Astrocyte of the spinal cord (primary cell): ENCODE measurements at regions not wholly inside any gene's neighbourhood (a gene's known extent, or its start where the extent isn't known, plus 50 kb on each side); places are given as distances from the start of the nearest gene placed in this dataset.
"Not testable (repeated sequence)": the region's sequence is repeated elsewhere in the genome, so short reads cannot be mapped to it uniquely, and the experiment has no call there.

Experiments
- DNase-seq: peaks from one replicate; pipeline ENCODE4 v3.0.0; 2011; ENCODE audit warnings: low read depth, low spot score
- H3K4me3 ChIP-seq: 2 replicates; pipeline ENCODE4 v1.5.1; 2011; ENCODE audit warnings: low read depth, mild to moderate bottlenecking, low read length, moderate library complexity
- in situ Hi-C: cut with HindIII; loops from 2 replicates; pipeline ENCODE4 v1.10.0; 2017; ENCODE audit warnings: low sequenced_read_pairs
- TF ChIP-seq, protein P1 (sequence below): IDR thresholded peaks from 2 replicates; pipeline ENCODE4 v1.5.1; 2012; ENCODE audit warnings: low read depth, mild to moderate bottlenecking, low read length, inconsistent platforms

DNA sequence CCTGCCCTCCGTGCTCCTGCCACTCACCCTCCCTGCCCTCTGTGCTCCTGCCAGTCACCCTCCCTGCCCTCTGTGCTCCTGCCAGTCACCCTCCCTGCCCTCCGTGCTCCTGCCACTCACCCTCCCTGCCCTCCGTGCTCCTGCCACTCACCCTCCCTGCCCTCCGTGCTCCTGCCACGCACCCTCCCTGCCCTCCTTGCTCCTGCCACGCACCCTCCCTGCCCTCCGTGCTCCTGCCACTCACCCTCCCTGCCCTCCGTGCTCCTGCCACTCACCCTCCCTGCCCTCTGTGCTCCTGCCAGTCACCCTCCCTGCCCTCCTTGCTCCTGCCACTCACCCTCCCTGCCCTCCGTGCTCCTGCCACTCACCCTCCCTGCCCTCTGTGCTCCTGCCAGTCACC is 145.4 kb upstream of the ZNF469 start:
- in situ Hi-C loops, H3K4me3 ChIP-seq: not testable (repeated sequence)

DNA sequence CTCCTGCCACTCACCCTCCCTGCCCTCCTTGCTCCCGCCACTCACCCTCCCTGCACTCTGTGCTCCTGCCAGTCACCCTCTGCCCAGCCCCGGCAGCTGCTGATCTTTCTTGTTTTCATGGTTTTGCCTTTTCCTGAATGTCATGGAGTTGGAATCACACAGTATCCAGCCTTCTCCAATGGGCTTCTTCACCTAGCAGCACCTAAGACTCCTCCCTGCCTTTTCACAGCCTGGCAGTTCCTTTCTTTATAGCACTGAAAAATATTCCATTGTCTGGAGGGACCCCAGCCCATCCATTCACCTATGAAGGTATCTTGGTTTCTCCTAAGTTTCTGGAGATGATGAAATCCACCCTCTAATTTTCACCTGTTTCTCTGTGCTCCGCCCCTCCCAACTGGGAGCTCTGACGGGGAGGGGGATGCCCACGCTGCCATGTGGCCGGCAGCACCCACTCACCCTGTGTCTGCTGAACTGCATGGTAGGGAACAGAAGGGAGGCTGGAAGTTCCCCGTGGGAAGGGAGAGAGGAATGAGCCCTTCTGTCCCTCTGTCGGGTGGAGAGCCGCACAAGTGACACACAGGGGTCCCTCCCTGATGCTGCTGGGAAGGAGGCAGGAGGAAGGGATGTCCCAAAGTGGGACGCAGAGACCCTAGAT is 144.9 kb upstream of the ZNF469 start:
- in situ Hi-C loops, DNase-seq, H3K4me3 ChIP-seq: not testable (repeated sequence)

More for the DNA sequence above, 145.4 kb upstream of the ZNF469 start:
- DNase-seq, result not testable (repeated sequence)

DNA sequence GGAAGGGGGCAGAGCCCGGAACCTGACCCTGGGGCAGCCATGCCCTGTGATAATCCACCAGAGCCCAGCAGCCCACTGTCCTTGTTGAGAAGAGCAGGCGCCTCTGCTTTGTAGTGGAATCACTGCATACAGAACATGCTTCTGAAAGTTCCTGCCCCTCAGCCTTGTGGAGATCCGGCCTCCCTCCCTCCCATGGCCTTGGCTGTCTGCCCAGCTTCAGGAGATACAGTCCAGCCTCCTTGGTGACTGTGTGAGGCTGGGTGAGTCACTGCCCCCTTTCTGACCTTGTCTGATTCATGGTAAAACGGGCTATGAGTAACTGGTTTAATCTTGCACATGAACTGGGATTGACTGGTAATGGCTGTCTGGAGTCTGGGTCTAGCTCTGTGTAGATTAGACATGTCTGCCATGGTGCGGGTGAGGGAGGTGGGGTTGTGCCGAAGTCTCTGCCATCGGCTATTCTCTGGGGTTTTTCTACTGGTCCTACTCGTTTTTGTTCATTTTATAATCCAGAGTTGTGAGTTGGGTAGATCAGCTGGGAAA is 144.0 kb upstream of the ZNF469 start:
- in situ Hi-C loops, result not testable (repeated sequence)

DNA sequence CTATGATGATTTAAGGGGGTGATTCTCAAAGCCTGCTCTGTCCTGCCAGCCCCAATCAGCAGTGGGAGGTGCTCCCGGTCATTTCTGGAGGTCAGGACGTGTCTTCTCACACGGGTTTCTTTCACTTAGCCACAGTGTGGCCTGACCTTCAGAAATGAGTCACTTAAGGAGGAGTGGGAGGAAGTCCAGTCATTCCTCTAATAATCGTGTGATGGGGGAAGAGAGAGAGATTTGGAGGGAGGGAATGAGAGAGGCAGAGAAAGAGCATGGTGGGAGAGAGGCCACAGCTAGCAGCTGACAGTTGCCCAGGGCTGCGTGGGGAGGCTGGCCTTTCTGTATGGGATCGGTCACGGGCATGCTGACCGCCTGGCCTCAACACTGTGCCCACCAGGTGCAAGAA is 142.6 kb upstream of the ZNF469 start:
- H3K4me3 ChIP-seq, in situ Hi-C loops: not testable (repeated sequence)
- DNase-seq, result peak; percentile 88

More for the DNA sequence above, 144.0 kb upstream of the ZNF469 start:
- not testable (repeated sequence) for H3K4me3 ChIP-seq
- peak; percentile 99 for DNase-seq

DNA sequence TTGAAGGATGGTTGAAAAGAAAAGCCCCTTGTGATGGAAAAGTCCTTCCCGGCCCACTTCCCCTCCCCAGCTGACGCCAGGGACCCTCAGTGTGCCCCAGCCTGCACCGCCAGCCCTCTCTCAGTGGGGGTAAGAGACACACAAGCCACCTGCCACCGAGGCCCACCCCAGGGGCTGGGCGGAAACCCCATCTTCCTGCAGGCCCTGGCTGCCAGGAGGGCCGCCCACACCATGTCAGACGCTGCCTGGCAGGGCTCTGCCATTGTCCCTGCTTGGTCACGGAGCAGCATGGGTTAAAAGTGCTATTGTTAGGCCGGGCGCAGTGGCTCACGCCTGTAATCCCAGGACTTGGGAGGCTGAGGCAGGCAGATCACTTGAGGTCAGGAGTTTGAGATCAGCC is 142.0 kb upstream of the ZNF469 start:
- DNase-seq, in situ Hi-C loops, H3K4me3 ChIP-seq: not testable (repeated sequence)

DNA sequence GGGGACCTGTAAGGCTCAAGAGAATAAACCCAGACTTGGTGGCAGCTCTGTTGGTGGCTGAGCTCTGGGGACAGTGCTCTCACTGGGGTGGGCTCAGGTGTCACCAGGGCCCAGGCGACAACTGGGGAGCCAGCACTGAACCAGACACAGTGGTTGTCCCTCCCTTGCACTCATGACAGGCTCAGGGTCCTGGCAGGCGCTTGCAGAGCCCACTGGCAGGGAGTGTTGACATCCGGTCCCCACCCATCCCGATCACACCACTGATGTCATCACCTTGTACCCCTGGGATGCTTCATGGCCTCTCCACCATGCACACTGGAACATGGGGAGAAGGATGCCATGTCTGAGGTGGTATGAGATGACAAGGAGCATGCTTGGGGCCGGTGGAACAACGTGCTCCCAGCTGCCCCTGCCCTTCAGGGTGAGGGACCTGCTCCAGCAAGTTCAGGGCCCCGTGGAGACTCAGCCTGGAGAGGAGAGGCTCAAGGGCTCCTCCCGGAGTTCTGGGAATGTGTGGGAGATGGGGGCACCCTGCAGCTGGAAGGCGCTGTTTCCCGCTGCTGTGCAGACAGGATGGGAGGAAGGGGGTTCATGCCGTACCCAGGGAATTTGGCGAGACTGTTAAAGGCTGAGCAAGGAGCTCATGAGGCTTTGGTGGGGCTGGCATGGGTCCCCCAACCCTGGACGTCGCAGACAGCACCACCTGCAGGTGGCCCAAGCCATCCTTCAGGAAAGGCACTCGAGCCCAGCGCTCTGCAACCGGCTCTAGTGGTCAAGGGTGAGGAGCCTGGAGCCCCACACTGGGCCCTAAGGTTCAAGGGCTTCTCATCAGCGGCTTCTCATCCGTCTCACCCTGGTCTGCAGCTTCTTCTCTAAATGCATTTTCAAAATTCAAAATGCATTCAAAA is 141.1 kb upstream of the ZNF469 start:
- TF ChIP-seq, protein P1, sequence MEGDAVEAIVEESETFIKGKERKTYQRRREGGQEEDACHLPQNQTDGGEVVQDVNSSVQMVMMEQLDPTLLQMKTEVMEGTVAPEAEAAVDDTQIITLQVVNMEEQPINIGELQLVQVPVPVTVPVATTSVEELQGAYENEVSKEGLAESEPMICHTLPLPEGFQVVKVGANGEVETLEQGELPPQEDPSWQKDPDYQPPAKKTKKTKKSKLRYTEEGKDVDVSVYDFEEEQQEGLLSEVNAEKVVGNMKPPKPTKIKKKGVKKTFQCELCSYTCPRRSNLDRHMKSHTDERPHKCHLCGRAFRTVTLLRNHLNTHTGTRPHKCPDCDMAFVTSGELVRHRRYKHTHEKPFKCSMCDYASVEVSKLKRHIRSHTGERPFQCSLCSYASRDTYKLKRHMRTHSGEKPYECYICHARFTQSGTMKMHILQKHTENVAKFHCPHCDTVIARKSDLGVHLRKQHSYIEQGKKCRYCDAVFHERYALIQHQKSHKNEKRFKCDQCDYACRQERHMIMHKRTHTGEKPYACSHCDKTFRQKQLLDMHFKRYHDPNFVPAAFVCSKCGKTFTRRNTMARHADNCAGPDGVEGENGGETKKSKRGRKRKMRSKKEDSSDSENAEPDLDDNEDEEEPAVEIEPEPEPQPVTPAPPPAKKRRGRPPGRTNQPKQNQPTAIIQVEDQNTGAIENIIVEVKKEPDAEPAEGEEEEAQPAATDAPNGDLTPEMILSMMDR, result peak; percentile 29
- H3K4me3 ChIP-seq, DNase-seq, in situ Hi-C loops: not testable (repeated sequence)

DNA sequence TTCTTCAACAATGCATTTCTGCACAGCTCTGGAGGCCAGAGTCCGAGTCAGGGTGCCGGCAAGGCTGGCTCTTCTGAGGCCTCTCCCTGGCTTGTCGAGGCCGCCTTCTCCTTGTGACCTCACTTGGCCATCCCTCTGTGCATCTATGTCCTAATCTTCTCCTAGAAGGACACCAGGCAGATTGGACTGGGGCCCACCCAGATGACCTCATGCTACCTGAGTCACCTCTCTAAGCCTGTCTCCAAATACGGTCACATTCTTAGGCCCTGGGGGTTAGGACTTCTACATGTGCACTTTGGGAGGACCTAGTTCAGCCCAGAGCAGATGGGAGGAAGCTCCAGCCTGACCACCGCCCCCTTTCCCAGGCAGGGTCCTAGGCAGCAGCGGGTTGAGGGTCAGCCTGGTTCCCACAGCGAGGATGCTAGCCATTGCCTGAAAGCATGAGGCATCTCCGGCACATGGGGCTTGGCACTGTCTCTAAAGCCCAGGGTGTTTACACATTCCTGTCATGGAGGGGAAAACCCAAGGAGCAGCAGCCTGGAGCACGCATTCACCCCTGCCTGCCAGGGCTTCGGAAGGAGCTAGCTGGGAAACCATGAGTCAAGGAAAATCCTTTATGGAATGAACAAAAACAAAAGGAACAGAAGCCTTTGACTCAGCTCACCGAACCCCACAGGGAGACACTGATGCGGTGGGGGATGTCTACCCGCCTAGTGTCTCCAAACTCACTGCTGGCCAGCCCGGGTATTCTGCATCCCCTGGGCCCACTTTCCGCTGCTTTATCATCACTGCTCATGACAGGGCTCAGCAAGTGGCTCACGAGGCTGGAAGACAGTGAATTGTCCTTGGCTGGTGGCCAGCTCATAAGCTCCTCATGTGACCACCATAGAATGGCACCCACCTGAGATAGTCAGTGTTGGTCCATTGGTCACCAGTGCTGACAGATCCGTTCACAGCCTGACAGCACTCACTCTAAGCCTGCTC is 140.2 kb upstream of the ZNF469 start:
- peak; percentile 91 for DNase-seq
- H3K4me3 ChIP-seq, in situ Hi-C loops: not testable (repeated sequence)

DNA sequence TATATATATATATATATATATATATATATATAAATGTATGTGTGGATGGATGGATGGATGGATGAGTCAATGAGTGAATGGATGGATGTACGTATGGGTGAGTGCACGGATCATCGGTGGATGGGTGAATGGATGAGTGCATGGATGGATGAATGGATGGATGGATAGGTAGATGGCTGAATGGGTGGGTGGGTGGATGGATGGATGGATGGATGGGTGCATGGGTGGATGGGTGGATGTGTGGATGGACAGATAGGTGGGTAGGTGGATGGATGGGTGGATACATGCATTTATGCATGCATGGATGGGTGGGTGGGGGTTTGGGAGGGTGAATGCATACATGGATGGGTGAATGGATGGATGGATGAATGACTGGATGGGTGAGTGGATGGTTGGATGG is 138.8 kb upstream of the ZNF469 start:
- H3K4me3 ChIP-seq, in situ Hi-C loops, DNase-seq: not testable (repeated sequence)

DNA sequence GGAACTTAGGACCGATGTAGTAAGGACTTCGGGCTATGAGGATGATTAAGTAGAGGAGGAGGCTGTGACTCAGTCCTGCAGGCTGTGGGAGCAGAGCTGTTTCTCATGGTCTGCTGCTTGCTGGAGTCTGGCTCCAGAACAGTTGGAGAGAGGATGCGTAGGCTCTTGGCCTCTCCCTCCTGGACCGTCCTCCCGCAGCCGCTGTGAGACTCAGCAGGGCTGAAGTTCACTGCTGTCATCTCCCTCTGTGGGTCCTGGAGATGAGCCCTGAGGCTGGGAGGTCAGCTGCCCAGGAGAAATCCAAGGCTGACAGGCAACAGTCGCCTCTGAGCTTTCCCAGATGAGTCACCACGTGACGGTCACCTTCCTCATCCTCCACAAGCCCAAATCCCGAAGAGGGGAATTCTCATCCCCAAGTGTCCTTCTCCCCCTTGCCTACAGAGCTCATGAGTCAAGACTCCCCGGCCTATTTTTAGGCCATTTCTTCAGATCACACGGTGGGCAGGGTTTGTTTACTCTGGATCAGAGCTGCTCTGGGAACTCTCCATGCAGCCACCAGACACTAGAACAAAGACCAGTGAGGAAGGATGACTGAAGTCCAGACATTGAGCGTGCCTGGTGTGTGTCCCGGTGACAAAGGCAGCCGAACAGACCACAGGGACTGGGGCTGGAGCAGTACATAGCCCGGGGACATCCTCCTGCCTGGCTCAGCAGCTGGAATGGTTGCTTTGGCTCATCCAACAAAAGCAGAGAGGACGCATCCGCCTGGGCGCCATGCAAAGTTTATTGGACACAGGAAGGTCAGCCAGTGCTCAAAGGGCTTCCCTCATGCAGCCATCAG is 137.3 kb upstream of the ZNF469 start:
- DNase-seq, result peak; percentile 98
- H3K4me3 ChIP-seq, in situ Hi-C loops: not testable (repeated sequence)

DNA sequence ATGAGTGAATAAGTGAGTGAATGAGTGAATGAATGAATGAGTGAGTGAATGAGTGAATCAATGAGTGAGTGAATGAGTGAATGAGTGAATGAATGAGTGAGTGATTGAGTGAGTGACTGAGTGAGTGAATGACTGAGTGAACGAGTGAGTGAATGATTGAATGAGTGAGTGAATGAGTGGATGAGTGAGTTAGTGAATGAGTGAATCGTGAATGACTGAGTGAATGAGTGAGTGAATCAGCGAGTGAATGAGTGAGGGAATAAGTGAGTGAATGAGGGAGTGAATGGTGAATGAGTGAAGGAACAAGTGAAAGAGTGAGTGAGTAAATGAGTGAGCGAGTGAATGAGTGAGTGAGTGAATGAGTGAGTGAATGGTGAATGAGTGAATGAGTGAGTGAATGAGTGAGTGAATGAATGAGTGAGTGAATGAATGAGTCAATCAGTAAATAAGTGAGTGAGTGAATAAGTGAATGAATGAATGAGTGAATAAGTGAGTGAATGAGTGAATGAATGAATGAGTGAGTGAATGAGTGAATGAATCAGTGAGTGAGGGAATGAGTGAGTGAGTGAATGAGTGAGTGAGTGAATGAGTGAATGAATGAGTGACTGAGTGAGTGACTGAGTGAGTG is 135.7 kb upstream of the ZNF469 start:
- in situ Hi-C loops, DNase-seq, H3K4me3 ChIP-seq: not testable (repeated sequence)

DNA sequence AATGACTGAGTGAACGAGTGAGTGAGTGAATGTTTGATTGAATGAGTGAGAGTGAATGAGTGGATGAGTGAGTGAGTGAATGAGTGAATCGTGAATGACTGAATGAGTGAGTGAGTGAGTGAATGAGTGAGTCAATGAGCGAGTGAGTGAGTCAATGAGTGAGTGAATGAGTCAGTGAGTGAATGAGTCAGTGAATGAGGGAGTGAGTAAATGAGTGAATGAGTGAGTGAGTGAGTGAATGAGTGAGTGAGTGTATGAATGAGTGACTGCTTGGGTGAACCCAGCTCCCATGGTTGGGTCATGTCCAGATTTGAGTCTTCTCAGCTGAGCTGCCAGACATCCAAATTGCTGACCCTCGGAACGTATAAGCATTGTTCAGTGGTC is 135.2 kb upstream of the ZNF469 start:
- DNase-seq, H3K4me3 ChIP-seq, in situ Hi-C loops: not testable (repeated sequence)

DNA sequence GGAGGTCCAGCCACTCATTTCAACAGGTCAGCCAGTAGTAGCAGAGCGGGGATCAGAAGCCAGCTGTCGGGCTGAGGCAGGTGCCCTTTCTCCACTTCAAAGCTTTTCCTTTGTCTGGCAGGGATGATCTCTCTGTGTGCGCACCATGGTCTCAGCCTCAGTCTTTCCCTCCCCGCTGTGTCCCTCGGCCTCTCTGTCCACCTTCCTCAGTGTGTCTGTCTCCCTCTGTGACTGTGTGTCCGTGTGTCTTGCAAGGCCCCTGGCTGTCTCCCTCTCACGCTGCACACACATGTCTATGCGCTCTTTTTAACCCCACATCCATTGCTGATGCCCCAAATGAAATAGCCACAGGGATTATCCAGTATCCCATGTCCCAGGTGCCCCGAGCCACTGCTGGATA is 134.0 kb upstream of the ZNF469 start:
- in situ Hi-C loops, H3K4me3 ChIP-seq, DNase-seq: not testable (repeated sequence)

DNA sequence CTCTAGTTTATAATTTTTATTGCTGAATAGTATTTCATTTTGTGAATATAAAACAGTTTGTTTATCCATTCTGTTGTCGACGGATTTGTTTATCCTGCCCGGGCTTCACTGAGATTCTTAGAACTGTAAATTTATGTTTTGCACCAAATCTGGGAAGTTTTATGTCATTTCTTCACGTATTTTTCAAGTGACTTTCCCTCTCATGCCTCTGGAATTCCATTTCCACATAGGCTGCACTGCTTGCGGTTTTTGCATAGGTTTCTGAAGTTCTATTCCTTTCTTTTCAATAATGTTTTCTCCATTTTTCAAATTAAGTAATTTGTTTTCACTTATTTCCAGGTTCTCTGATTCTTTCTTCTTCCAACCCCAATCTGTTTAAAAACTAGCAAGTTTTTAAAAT is 132.4 kb upstream of the ZNF469 start:
- H3K4me3 ChIP-seq, in situ Hi-C loops, DNase-seq: not testable (repeated sequence)

DNA sequence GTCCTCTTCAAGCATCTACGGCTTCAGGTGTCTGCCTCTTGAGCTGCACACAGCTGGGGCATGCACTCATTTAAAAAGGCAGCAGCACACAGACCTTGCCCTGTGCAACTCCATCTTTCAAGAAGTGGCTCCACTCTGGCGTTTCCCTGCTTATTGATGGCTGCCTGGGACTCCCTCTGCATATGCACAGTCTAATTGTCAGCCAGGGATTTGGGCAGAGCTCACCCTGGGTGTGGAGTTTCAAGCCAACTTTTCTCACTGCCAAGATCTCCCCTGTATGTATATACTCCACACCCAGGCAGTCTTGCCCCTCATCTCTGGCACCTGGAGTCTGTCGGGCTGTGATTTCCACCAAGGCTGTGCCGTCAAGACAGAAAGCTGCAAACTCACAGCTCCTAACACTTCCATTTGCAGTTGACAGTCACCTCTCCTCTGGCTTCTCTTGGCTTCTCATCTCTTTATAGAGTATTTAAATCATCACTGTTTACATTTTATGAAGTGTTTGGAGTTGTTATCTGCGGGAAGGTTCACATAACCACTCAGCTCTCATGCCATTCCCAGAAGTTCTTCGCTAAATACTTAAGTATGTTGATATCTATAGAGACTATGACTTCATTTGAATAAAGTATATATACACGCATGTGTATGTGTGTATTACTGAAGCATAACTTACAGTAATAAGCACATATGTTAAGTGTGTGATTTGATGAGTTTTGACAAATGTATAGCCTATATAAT is 130.5 kb upstream of the ZNF469 start:
- DNase-seq, in situ Hi-C loops, H3K4me3 ChIP-seq: not testable (repeated sequence)
